ENCODE measurements at regions not wholly inside any gene's neighbourhood (a gene's known extent, or its start where the extent isn't known, plus 50 kb on each side); places are given as distances from the start of the nearest gene placed in this dataset.
"Not testable (repeated sequence)": the region's sequence is repeated elsewhere in the genome, so short reads cannot be mapped to it uniquely, and the experiment has no call there.

GRCh38 chr1:120243867-120244266 is 67.5 kb upstream of the SEC22B start:
- in situ Hi-C loops (cut with HindIII; ENCODE audit: low sequenced_read_pairs); DNase-seq (ENCODE audit: low spot score): not testable (repeated sequence)

- in situ Hi-C loops (cut with HindIII; ENCODE audit: low sequenced_read_pairs); DNase-seq (ENCODE audit: low spot score): not testable (repeated sequence)
Measured at GRCh38 chr1:120242582-120242981, 66.3 kb upstream of the SEC22B start.

GRCh38 chr1:120241868-120242267 is 65.5 kb upstream of the SEC22B start:
- in situ Hi-C loops (cut with HindIII; ENCODE audit: low sequenced_read_pairs); DNase-seq (ENCODE audit: low spot score): not testable (repeated sequence)

- DNase-seq (ENCODE audit: low spot score); in situ Hi-C loops (cut with HindIII; ENCODE audit: low sequenced_read_pairs): not testable (repeated sequence)
Measured at GRCh38 chr1:120240181-120240580, 63.9 kb upstream of the SEC22B start.

- in situ Hi-C loops (cut with HindIII; ENCODE audit: low sequenced_read_pairs), result not testable (repeated sequence)
Measured at GRCh38 chr1:120239351-120239750, 63.0 kb upstream of the SEC22B start.

GRCh38 chr1:120238867-120239266 is 62.5 kb upstream of the SEC22B start:
- in situ Hi-C loops (cut with HindIII; ENCODE audit: low sequenced_read_pairs); DNase-seq (ENCODE audit: low spot score): not testable (repeated sequence)

More at GRCh38 chr1:120239351-120239750, 63.0 kb upstream of the SEC22B start:
- not testable (repeated sequence) for DNase-seq (ENCODE audit: low spot score)

GRCh38 chr1:120233661-120234018 is 57.3 kb upstream of the SEC22B start:
- in situ Hi-C loops (cut with HindIII; ENCODE audit: low sequenced_read_pairs); DNase-seq (ENCODE audit: low spot score): not testable (repeated sequence)

GRCh38 chr1:120232834-120233660 is 56.7 kb upstream of the SEC22B start:
- in situ Hi-C loops (cut with HindIII; ENCODE audit: low sequenced_read_pairs); DNase-seq (ENCODE audit: low spot score): not testable (repeated sequence)

- in situ Hi-C loops (cut with HindIII; ENCODE audit: low sequenced_read_pairs); DNase-seq (ENCODE audit: low spot score): not testable (repeated sequence)
Measured at GRCh38 chr1:120229835-120230234, 53.5 kb upstream of the SEC22B start.

All from G401 (cell line).